CD4-positive, alpha-beta T cell (primary cell): ENCODE measurements at regions not wholly inside any gene's neighbourhood (a gene's known extent, or its start where the extent isn't known, plus 50 kb on each side); places are given as distances from the start of the nearest gene placed in this dataset.

ENCODE experiments used
- ATAC-seq: fragments of 200-7000 bp; cut with Tn5 transposase; one replicate; pipeline ENCODE4 v1.10.0; 2022; ENCODE audit warnings: mild to moderate bottlenecking; ENCODE audit not compliant: poor library complexity
- CTCF ChIA-PET: fragments of 350-600 bp; sonication (Branson Sonifier 250); formaldehyde crosslinking; loops from one replicate; lab custom pipeline; 2021; ENCODE audit warnings: antibody characterized with exemption, inconsistent platforms; lab: Charles Lee
- POLR2A ChIA-PET: fragments of 350-600 bp; sonication (Branson Sonifier 250); formaldehyde crosslinking; loops from one replicate; lab custom pipeline; 2021; ENCODE audit warnings: antibody characterized with exemption, inconsistent platforms; lab: Charles Lee
- DNase-seq, 14 experiments: peaks; one replicate each; pipeline ENCODE4 v3.0.0-alpha.2; 2013 to 2020; ENCODE audit warnings: mixed read lengths in 2 of 14
- H3K27ac ChIP-seq, 2 donors: one replicate each; pipeline versions ENCODE4 v1.5.1 to v1.7.0; 2013; ENCODE audit warnings: low read length in 2 of 2, low read depth in 1 of 2, mild to moderate bottlenecking in 1 of 2
- H3K27me3 ChIP-seq, 2 experiments: 1 replicate in 1 of 2; 2 replicates in 1 of 2; pipeline versions ENCODE4 v1.6.1 to v1.7.0; 2013; ENCODE audit warnings: low read length in 2 of 2, control low read depth in 1 of 2, mild to moderate bottlenecking in 1 of 2, moderate library complexity in 1 of 2; ENCODE audit not compliant: insufficient read depth in 2 of 2, control insufficient read depth in 1 of 2
- H3K36me3 ChIP-seq: one replicate; pipeline ENCODE4 v1.6.1; 2013; ENCODE audit warnings: low read length, control low read depth; ENCODE audit not compliant: insufficient read depth
- H3K4me1 ChIP-seq: one replicate; pipeline ENCODE4 v1.6.1; 2013; ENCODE audit warnings: low read length, control low read depth; ENCODE audit not compliant: insufficient read depth
- H3K4me3 ChIP-seq: one replicate; pipeline ENCODE4 v1.5.1; 2013; ENCODE audit warnings: mild to moderate bottlenecking, low read length, moderate library complexity
- H3K9me3 ChIP-seq, 2 experiments: 1 replicate in 1 of 2; 2 replicates in 1 of 2; pipeline versions ENCODE4 v1.6.1 to v1.7.0; 2013; ENCODE audit warnings: low read length in 2 of 2, mild to moderate bottlenecking in 2 of 2, control low read depth in 1 of 2, moderate library complexity in 1 of 2; ENCODE audit not compliant: control insufficient read depth in 1 of 2, insufficient read depth in 1 of 2
- H3K27ac Mint-ChIP-seq: one replicate; pipeline ENCODE4 v1.8.0; 2020; ENCODE audit warnings: mixed read lengths
- H3K27me3 Mint-ChIP-seq: one replicate; pipeline ENCODE4 v1.8.0; 2021; ENCODE audit warnings: mixed read lengths
- H3K36me3 Mint-ChIP-seq: one replicate; pipeline ENCODE4 v1.8.0; 2021; ENCODE audit warnings: low read depth, mixed read lengths
- H3K4me1 Mint-ChIP-seq: one replicate; pipeline ENCODE4 v1.8.0; 2021; ENCODE audit warnings: low read depth, mixed read lengths
- H3K4me3 Mint-ChIP-seq: one replicate; pipeline ENCODE4 v1.8.0; 2020; ENCODE audit warnings: mild to moderate bottlenecking, mixed read lengths
- H3K9me3 Mint-ChIP-seq: one replicate; pipeline ENCODE4 v1.8.0; 2020; ENCODE audit warnings: mixed read lengths
- CTCF ChIP-seq: fragments of 200-600 bp; IDR thresholded peaks from one replicate; pipeline ENCODE4 v1.8.0; 2022; ENCODE audit warnings: antibody characterized with exemption, mild to moderate bottlenecking
- intact Hi-C, 2 experiments: fragments of 100-400 bp; cut with DNase I in 1 of 2; cut with micrococcal nuclease in 1 of 2; formaldehyde crosslinking; loops; one replicate each; pipeline versions ENCODE4 v1.15.1 to v1.9.0; 2023 to 2025; cut with DNase I, micrococcal nuclease

- no peaks in the 10 kb centered on the region for H3K27me3 ChIP-seq
- H3K4me3 ChIP-seq, result no peak overlapping the region
- no peak overlapping the region for H3K27ac ChIP-seq
- ATAC-seq (no peak), DNase-seq (no peak)
- Mint-ChIP-seq H3K9me3 (no peaks in the 10 kb centered on the region), H3K36me3 (no peaks in the 10 kb centered on the region), H3K4me3 (no peak overlapping the region), H3K27ac (no peak overlapping the region), H3K27me3 (peaks cover 11% of the 10 kb centered on the region), H3K4me1 (no peaks in the 10 kb centered on the region)
- no peaks in the 10 kb centered on the region for H3K36me3 ChIP-seq
- intact Hi-C loops, result loop anchor here in 1 of 2 experiments (1.0 kb wide), 1 partner anchor 92 kb away; the partner anchor contains the start of gene CLDN1
- no peaks in the 10 kb centered on the region for H3K4me1 ChIP-seq
- ChIA-PET CTCF (no interaction called here), POLR2A (no interaction called here)
- H3K9me3 ChIP-seq, result no peaks in the 10 kb centered on the region
- TF ChIP-seq CTCF, result no peak
These were observed 92.4 kb downstream of the CLDN1 start for GRCh38 chr3:190229632-190230424.

- Histone ChIP-seq H3K4me1 (no peaks in the 10 kb centered on the region), H3K27me3 (no peaks in the 10 kb centered on the region), H3K36me3 (no peaks in the 10 kb centered on the region), H3K9me3 (no peaks in the 10 kb centered on the region), H3K27ac (no peak overlapping the region), H3K4me3 (no peak overlapping the region)
- intact Hi-C loops, result no loop called here
- ChIA-PET CTCF (interaction anchor here (1.0 kb wide), 1 partner anchor 95 kb away, joined by 3 read pairs; the partner anchor contains the start of gene CLDN1), POLR2A (no interaction called here)
- no peak for ATAC-seq
- Mint-ChIP-seq H3K4me3 (no peak overlapping the region), H3K36me3 (no peaks in the 10 kb centered on the region), H3K27me3 (peaks cover 4% of the 10 kb centered on the region), H3K9me3 (no peaks in the 10 kb centered on the region), H3K4me1 (no peaks in the 10 kb centered on the region), H3K27ac (no peak overlapping the region)
- TF ChIP-seq CTCF, result no peak
- DNase-seq, result no peak
These were observed 95.2 kb downstream of the CLDN1 start for GRCh38 chr3:190227064-190227463.

- H3K4me3 ChIP-seq, result no peak overlapping the region
- no peak for ATAC-seq
- Mint-ChIP-seq H3K36me3 (no peaks in the 10 kb centered on the region), H3K27me3 (peaks cover 4% of the 10 kb centered on the region), H3K9me3 (no peaks in the 10 kb centered on the region), H3K27ac (no peak overlapping the region), H3K4me1 (no peaks in the 10 kb centered on the region), H3K4me3 (no peak overlapping the region)
- no peaks in the 10 kb centered on the region for H3K36me3 ChIP-seq
- peak in 2 of 14 experiments; percentile 24 to 43 for DNase-seq
- POLR2A ChIA-PET, result interaction anchor here (0.6 kb wide), 2 partner anchors 81 to 97 kb away, joined by 3 read pairs; partner anchors contain the start of gene CLDN1
- TF ChIP-seq CTCF, result peak; percentile 31
- H3K27ac ChIP-seq, result no peak overlapping the region
- H3K9me3 ChIP-seq, result no peaks in the 10 kb centered on the region
- intact Hi-C loops, result loop anchor here (1.0 kb wide), 2 partner anchors 97 to 199 kb away; partner anchors contain the start of gene CLDN1 (in 2 of the 2)
- no peaks in the 10 kb centered on the region for H3K4me1 ChIP-seq
- no peaks in the 10 kb centered on the region for H3K27me3 ChIP-seq
- CTCF ChIA-PET, result interaction anchor here (2.0 kb wide), 1 partner anchor 97 kb away, joined by 8 read pairs; the partner anchor contains the start of gene CLDN1
These were observed 97.2 kb downstream of the CLDN1 start for GRCh38 chr3:190224863-190225692.
